ENCODE measurements at regions not wholly inside any gene's neighbourhood (a gene's known extent, or its start where the extent isn't known, plus 50 kb on each side); places are given as distances from the start of the nearest gene placed in this dataset.

- H3K4me1 ChIP-seq (ENCODE audit: low read depth, poor library complexity, severe bottlenecking) = no peaks in the 10 kb centered on the region
- no peaks in the 10 kb centered on the region for H4K20me1 ChIP-seq (ENCODE audit: insufficient read depth)
- H3K27ac ChIP-seq = no peak overlapping the region
Observed at GRCh38 chr18:39772155-39772919, 2182.7 kb upstream of the PIK3C3 start.

GRCh38 chr18:39770399-39770798, 2184.6 kb upstream of the PIK3C3 start:
- no peak overlapping the region for H3K4me2 ChIP-seq
- H3K4me1 ChIP-seq (ENCODE audit: low read depth, poor library complexity, severe bottlenecking) = no peaks in the 10 kb centered on the region
- H3K9ac ChIP-seq = no peak overlapping the region
- no peaks in the 10 kb centered on the region for H3K36me3 ChIP-seq (ENCODE audit: insufficient read depth)
- H3K27me3 ChIP-seq (ENCODE audit: insufficient read depth, low read depth) = no peaks in the 10 kb centered on the region
- no peak overlapping the region for H2AFZ ChIP-seq (ENCODE audit: low read depth)
- H3K79me2 ChIP-seq (ENCODE audit: insufficient read depth, low read depth) = no peaks in the 10 kb centered on the region
- no peak overlapping the region for H3K27ac ChIP-seq
- H4K20me1 ChIP-seq (ENCODE audit: insufficient read depth) = no peaks in the 10 kb centered on the region
- TF ChIP-seq CTCF (conservative IDR thresholded peaks at IDR 0.05; ENCODE audit: low read depth, low read length) = no peak
- no peak overlapping the region for H3K4me3 ChIP-seq (IDR thresholded peaks at IDR 0.05; ENCODE audit: insufficient read depth, low read depth, low read length)

More at GRCh38 chr18:39772155-39772919, 2182.7 kb upstream of the PIK3C3 start:
- no peak for TF ChIP-seq CTCF (conservative IDR thresholded peaks at IDR 0.05; ENCODE audit: low read depth, low read length)
- Histone ChIP-seq H3K79me2 (ENCODE audit: insufficient read depth, low read depth) (no peaks in the 10 kb centered on the region), H3K36me3 (ENCODE audit: insufficient read depth) (no peaks in the 10 kb centered on the region), H3K9ac (no peak overlapping the region), H3K4me3 (IDR thresholded peaks at IDR 0.05; ENCODE audit: insufficient read depth, low read depth, low read length) (no peak overlapping the region), H3K4me2 (no peak overlapping the region), H2AFZ (ENCODE audit: low read depth) (no peak overlapping the region), H3K27me3 (ENCODE audit: insufficient read depth, low read depth) (no peaks in the 10 kb centered on the region)

GRCh38 chr18:39764873-39765272, 2190.2 kb upstream of the PIK3C3 start:
- no peaks in the 10 kb centered on the region for H3K4me1 ChIP-seq (ENCODE audit: low read depth, poor library complexity, severe bottlenecking)
- no peaks in the 10 kb centered on the region for H3K27me3 ChIP-seq (ENCODE audit: insufficient read depth, low read depth)
- H3K79me2 ChIP-seq (ENCODE audit: insufficient read depth, low read depth) = no peaks in the 10 kb centered on the region
- no peak overlapping the region for H2AFZ ChIP-seq (ENCODE audit: low read depth)
- no peak overlapping the region for H3K4me3 ChIP-seq (IDR thresholded peaks at IDR 0.05; ENCODE audit: insufficient read depth, low read depth, low read length)
- no peak overlapping the region for H3K4me2 ChIP-seq
- no peak overlapping the region for H3K27ac ChIP-seq
- TF ChIP-seq CTCF (conservative IDR thresholded peaks at IDR 0.05; ENCODE audit: low read depth, low read length) = no peak
- H4K20me1 ChIP-seq (ENCODE audit: insufficient read depth) = no peaks in the 10 kb centered on the region
- no peaks in the 10 kb centered on the region for H3K36me3 ChIP-seq (ENCODE audit: insufficient read depth)
- H3K9ac ChIP-seq = no peak overlapping the region

GRCh38 chr18:39761273-39761672, 2193.8 kb upstream of the PIK3C3 start:
- no peak overlapping the region for H3K9ac ChIP-seq
- H4K20me1 ChIP-seq (ENCODE audit: insufficient read depth) = no peaks in the 10 kb centered on the region
- H3K36me3 ChIP-seq (ENCODE audit: insufficient read depth) = no peaks in the 10 kb centered on the region
- no peak overlapping the region for H3K4me3 ChIP-seq (IDR thresholded peaks at IDR 0.05; ENCODE audit: insufficient read depth, low read depth, low read length)
- H2AFZ ChIP-seq (ENCODE audit: low read depth) = no peak overlapping the region
- no peaks in the 10 kb centered on the region for H3K4me1 ChIP-seq (ENCODE audit: low read depth, poor library complexity, severe bottlenecking)
- TF ChIP-seq CTCF (conservative IDR thresholded peaks at IDR 0.05; ENCODE audit: low read depth, low read length) = no peak
- no peak overlapping the region for H3K4me2 ChIP-seq
- H3K27ac ChIP-seq = no peak overlapping the region
- H3K27me3 ChIP-seq (ENCODE audit: insufficient read depth, low read depth) = no peaks in the 10 kb centered on the region
- no peaks in the 10 kb centered on the region for H3K79me2 ChIP-seq (ENCODE audit: insufficient read depth, low read depth)
